ENCODE measurements at regions not wholly inside any gene's neighbourhood (a gene's known extent, or its start where the extent isn't known, plus 50 kb on each side); places are given as distances from the start of the nearest gene placed in this dataset.

DNA sequence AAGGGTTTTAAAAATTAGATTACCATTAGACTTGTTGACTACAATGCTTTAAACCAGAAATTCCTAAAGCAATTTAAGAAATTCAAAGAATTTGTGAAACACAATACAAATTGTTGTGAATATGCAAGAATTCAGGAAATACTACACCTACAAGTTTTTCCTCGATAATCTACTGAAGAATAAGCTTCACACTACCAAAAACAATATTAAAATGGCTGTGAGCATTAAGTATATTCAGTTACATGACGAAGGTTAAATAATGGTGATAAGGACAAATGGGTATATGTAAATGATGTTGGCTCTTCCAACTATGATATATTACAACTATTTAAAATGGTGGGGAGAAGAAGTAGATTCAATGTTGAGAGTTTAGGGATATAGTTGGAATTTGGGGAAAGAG lies 111.1 kb upstream of the HTR2C start:
- Histone ChIP-seq H3K79me2 (ENCODE audit: control insufficient read depth, insufficient read depth, low read length) (no peaks in the 10 kb centered on the region), H3K9me3 (replicated peaks; ENCODE audit: control insufficient read depth, insufficient read depth, low read length) (no peaks in the 10 kb centered on the region), H3K9me1 (replicated peaks; ENCODE audit: control insufficient read depth, extremely low read depth, insufficient read depth, low read length) (no peaks in the 10 kb centered on the region), H3K9ac (replicated peaks; ENCODE audit: extremely low read depth, insufficient read depth, low read length) (no peak overlapping the region), H3K4me3 (replicated peaks in 1 of 3; ENCODE audit: insufficient read depth in 1 of 3, low read depth in 1 of 3, low read length in 3 of 3) (no peak overlapping the region), H3K4me1 (ENCODE audit: control insufficient read depth, extremely low read depth, insufficient read depth, low read length) (no peaks in the 10 kb centered on the region), H2AFZ (ENCODE audit: low read depth, low read length) (no peak overlapping the region), H3K27me3 (ENCODE audit: control insufficient read depth in 2 of 2, insufficient read depth in 2 of 2, low read length in 2 of 2) (no peaks in the 10 kb centered on the region), H3K36me3 (ENCODE audit: control insufficient read depth in 2 of 2, extremely low read depth in 1 of 2, insufficient read depth in 2 of 2, low read length in 2 of 2) (no peaks in the 10 kb centered on the region), H4K20me1 (replicated peaks; ENCODE audit: control insufficient read depth, extremely low read depth, insufficient read depth, low read length) (no peaks in the 10 kb centered on the region), H3K27ac (ENCODE audit: insufficient read depth, low read depth, low read length) (no peak overlapping the region), H3K4me2 (ENCODE audit: insufficient read depth, low read length) (no peak overlapping the region)
- intact Hi-C loops (cut with micrococcal nuclease): no loop called here
- FAIRE-seq (no peak), DNase-seq (ENCODE audit: low read depth, low spot score) (no peak)
- ChIA-PET POLR2A (no interaction called here), CTCF (no interaction called here)
- dilution Hi-C loops (cut with MboI; ENCODE audit: extremely low pct_ligation_motif_present, low sequenced_read_pairs): no loop called here
- TF ChIP-seq, protein P1, sequence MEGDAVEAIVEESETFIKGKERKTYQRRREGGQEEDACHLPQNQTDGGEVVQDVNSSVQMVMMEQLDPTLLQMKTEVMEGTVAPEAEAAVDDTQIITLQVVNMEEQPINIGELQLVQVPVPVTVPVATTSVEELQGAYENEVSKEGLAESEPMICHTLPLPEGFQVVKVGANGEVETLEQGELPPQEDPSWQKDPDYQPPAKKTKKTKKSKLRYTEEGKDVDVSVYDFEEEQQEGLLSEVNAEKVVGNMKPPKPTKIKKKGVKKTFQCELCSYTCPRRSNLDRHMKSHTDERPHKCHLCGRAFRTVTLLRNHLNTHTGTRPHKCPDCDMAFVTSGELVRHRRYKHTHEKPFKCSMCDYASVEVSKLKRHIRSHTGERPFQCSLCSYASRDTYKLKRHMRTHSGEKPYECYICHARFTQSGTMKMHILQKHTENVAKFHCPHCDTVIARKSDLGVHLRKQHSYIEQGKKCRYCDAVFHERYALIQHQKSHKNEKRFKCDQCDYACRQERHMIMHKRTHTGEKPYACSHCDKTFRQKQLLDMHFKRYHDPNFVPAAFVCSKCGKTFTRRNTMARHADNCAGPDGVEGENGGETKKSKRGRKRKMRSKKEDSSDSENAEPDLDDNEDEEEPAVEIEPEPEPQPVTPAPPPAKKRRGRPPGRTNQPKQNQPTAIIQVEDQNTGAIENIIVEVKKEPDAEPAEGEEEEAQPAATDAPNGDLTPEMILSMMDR (IDR thresholded peaks at IDR 0.05; ENCODE audit: extremely low read depth in 1 of 2, insufficient read depth in 1 of 2, low read depth in 1 of 2, low read length in 2 of 2): no peak
- no TSS peak for BruUV-seq (replicated peaks)

GRCh38 chrX:114500622-114501021 lies 83.3 kb upstream of the HTR2C start:
- no TSS peak for BruUV-seq (replicated peaks)
- dilution Hi-C loops (cut with MboI; ENCODE audit: extremely low pct_ligation_motif_present, low sequenced_read_pairs) (no loop called here), intact Hi-C loops (cut with micrococcal nuclease) (no loop called here)
- no peaks in the 10 kb centered on the region for H3K4me1 ChIP-seq (ENCODE audit: control insufficient read depth, extremely low read depth, insufficient read depth, low read length)
- TF ChIP-seq GATA2 (IDR thresholded peaks at IDR 0.05; ENCODE audit: insufficient read depth, insufficient read length, low read depth, low read length): no peak
- TF ChIP-seq POLR2AphosphoS5 (IDR thresholded peaks at IDR 0.05; ENCODE audit: insufficient read depth, low read depth, low read length): no peak
- TF ChIP-seq, protein P1 (IDR thresholded peaks at IDR 0.05; ENCODE audit: extremely low read depth in 1 of 2, insufficient read depth in 1 of 2, low read depth in 1 of 2, low read length in 2 of 2): no peak
- no peak for TF ChIP-seq FOS (IDR thresholded peaks at IDR 0.05; ENCODE audit: borderline replicate concordance, insufficient read depth, low read length)
- TF ChIP-seq, protein P2, sequence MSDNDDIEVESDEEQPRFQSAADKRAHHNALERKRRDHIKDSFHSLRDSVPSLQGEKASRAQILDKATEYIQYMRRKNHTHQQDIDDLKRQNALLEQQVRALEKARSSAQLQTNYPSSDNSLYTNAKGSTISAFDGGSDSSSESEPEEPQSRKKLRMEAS (IDR thresholded peaks at IDR 0.05; ENCODE audit: insufficient read depth, insufficient read length): no peak
- no peak for TF ChIP-seq MYC (IDR thresholded peaks at IDR 0.05; ENCODE audit: low read depth, low read length)
- TF ChIP-seq POLR2A (IDR thresholded peaks at IDR 0.05; ENCODE audit: low read depth, low read length): no peak
- TF ChIP-seq EZH2 (IDR thresholded peaks at IDR 0.05; ENCODE audit: borderline replicate concordance, low read depth, low read length, severe bottlenecking): no peak
- TF ChIP-seq JUN (IDR thresholded peaks at IDR 0.05; ENCODE audit: borderline replicate concordance, insufficient read depth, insufficient read length, low read depth): no peak
- no peaks in the 10 kb centered on the region for H3K79me2 ChIP-seq (ENCODE audit: control insufficient read depth, insufficient read depth, low read length)
- no peaks in the 10 kb centered on the region for H3K9me1 ChIP-seq (replicated peaks; ENCODE audit: control insufficient read depth, extremely low read depth, insufficient read depth, low read length)
- H3K36me3 ChIP-seq (ENCODE audit: control insufficient read depth in 2 of 2, extremely low read depth in 1 of 2, insufficient read depth in 2 of 2, low read length in 2 of 2): no peaks in the 10 kb centered on the region
- H3K4me2 ChIP-seq (ENCODE audit: insufficient read depth, low read length): no peak overlapping the region
- no peaks in the 10 kb centered on the region for H3K27me3 ChIP-seq (ENCODE audit: control insufficient read depth in 2 of 2, insufficient read depth in 2 of 2, low read length in 2 of 2)
- H4K20me1 ChIP-seq (replicated peaks; ENCODE audit: control insufficient read depth, extremely low read depth, insufficient read depth, low read length): no peaks in the 10 kb centered on the region
- no peak overlapping the region for H3K27ac ChIP-seq (ENCODE audit: insufficient read depth, low read depth, low read length)
- no peak for FAIRE-seq
- H2AFZ ChIP-seq (ENCODE audit: low read depth, low read length): no peak overlapping the region
- no peak for DNase-seq (ENCODE audit: low read depth, low spot score)
- no peak overlapping the region for H3K4me3 ChIP-seq (replicated peaks in 1 of 3; ENCODE audit: insufficient read depth in 1 of 3, low read depth in 1 of 3, low read length in 3 of 3)
- no peaks in the 10 kb centered on the region for H3K9me3 ChIP-seq (replicated peaks; ENCODE audit: control insufficient read depth, insufficient read depth, low read length)
- H3K9ac ChIP-seq (replicated peaks; ENCODE audit: extremely low read depth, insufficient read depth, low read length): no peak overlapping the region
- CTCF ChIA-PET: no interaction called here
- POLR2A ChIA-PET: no interaction called here
